ENCODE measurements at regions not wholly inside any gene's neighbourhood (a gene's known extent, or its start where the extent isn't known, plus 50 kb on each side); places are given as distances from the start of the nearest gene placed in this dataset.
"Not testable (repeated sequence)": the region's sequence is repeated elsewhere in the genome, so short reads cannot be mapped to it uniquely, and the experiment has no call there.

DNA sequence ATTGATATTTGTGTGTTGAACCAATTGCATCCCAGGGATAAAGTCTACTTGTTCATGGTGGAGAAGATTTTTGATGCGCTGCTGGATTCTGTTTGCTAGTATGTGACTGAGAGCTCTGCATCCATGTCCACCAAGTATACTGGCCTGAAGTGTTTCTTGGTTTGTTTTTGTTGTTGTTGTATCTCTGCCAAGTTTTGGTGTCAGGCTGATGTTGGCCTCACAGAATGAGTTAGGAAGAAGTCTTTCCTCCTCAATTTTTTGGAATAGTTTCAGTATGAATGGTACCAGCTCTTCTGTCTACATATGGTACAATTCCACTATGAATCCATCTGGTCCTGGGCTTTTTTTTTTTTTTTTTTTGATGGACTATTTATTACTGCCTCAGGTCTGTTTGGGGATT lies 50.9 kb upstream of the OSTN start:
- peak; percentile 17 for DNase-seq (ENCODE audit: low read depth)

DNA sequence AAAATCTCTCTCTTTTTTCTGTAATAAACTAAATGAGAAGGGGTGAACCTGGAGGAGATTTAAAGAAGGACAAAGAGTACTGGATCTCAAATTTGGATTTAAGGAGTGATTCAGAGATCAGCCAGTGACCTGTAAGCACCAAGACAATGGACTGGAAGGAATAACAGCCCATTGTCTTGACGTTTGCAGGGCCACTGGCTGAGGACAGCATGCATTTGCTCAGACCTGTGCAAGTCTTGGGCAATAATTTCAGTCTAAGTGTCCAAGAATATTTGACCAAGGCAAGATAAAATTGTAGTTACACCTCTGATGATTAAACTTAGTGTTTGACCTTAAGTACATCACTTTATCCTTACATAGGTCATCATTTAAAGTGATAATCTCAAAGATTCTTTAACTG lies 55.8 kb upstream of the OSTN start:
- DNase-seq (ENCODE audit: low read depth) = peak; percentile 11

DNA sequence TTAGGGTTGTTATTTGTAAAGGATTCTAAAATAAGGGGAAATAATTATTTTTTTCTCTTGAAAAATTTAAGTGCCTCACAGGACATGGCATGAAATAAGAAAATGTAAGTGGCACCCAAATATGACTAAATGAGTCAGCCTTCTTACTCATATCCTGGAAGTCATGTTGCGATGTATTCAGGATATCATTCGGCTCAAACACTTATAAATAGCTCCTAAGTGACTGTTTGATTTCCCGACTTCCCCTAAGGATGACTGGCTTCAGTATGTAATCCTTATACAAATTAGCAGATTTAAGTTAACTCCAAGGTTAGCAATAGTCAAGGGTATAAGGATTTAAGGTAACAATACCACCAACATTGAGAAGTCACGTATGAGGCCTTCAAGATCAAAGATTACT lies 57.3 kb upstream of the OSTN start:
- peak; percentile 92 for DNase-seq (ENCODE audit: low read depth)

DNA sequence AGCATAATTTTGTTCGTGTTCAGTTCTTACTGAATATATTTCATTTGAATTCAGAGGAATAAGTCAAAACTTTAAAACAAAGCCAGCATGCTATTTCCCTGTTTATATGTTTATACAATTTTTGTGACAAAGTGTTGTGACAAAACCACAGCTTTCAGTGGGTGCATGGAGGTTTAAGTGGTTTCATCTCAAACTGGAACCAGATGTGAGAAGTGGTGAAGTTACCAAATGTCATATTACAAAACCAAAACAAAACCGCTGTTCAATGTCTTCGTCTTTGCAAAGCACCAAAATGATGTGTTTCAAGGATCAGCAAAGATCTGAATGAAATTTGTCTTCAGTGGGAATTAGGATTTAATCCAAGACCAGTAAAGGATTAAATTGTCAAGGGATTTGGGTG lies 59.3 kb upstream of the OSTN start:
- DNase-seq (ENCODE audit: low read depth) = no peak

DNA sequence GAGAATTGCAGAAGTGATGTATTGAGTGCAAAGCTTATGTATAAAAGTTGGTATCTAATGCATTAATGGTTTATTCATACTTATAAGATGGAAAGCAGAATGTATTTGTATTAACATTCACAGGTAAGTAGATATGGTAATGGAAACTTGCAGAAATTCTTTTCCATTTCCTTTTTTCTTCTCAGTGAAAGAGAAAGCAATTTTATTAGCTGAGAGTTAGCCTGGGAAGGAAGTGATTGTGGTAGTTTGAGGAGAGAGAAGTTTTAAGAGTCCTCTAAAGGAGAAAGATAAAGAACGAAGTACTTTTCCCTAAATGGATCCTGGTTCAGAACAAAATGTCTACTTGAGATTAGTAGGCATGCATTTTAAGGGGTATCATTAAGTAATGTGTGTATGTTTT lies 60.1 kb upstream of the OSTN start:
- no peak for DNase-seq (ENCODE audit: low read depth)

DNA sequence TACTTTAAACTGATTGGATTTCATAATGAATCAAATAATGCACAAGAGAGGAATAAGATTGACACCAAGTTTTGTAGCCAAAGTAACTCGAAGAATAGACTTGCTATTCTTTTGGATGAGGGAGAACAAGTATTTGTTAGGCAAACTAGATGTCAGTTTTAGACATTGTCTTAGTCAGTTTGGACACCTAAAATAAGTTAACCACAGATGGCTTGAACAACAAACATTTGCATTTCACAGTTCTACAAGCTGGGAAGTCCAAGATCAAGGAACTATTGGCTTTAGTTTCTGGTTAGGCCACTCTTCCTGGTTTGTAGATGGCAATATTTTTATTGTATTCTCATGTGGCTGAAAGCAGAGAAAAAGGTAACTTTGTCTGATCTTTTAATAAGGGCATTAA lies 61.3 kb upstream of the OSTN start:
- no peak for DNase-seq (ENCODE audit: low read depth)

DNA sequence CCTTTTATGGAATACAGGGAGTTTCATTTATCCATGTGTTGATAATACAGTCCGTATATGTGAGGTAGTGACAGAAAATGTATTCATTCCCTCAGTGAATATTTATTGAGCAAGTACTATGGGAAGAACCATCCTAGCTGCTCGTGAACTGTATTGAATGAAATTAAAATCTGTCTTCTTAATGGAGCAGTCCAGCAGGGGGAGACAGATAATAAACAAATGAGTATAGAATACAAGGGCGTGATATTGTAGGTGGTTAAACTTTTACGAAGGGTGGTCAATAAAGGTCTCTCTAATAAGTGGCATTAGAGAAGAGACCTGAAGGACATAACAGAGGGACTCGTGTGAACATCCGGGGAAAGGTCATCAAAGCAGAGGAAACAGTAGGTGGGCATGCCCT lies 62.7 kb upstream of the OSTN start:
- DNase-seq (ENCODE audit: low read depth) = peak; percentile 50

DNA sequence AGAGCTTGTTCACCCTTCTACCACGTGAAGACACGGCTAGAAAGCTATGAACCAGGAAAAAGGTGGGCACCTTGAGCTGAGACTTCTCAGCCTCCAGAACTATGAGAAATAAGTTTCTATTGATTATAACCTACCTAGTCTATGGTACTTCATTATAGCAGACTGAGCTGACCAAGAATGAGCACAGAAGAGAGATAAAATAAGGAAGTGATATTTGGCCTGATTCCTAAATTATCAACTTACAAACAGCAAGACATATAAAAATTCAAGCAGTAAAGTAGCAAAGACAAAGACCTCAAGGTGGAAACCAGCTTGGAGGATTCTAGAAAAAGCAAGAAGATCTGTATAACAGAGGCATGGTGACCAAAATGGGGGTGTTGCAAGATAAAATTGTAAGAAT lies 63.9 kb upstream of the OSTN start:
- no peak for DNase-seq (ENCODE audit: low read depth)

DNA sequence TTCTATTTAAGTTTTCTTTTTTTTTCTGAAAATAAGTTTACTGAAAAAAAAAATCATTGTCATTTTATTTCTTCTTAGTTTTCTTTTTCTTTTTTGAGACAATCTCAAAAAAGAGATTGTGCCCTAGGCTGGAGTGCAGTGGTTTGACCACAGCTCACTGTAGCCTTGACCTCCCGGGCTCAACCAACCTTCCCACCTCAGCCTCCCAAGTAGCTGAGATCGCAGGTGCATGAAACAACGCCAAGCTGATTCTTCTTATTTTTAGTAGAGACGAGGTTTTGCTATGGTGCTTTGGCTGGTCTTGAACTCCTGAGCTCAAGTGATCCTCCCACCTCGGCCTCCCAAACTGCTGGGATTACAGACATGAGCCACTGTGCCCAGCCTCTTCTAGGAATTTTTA lies 65.7 kb upstream of the OSTN start:
- DNase-seq (ENCODE audit: low read depth) = no peak

DNA sequence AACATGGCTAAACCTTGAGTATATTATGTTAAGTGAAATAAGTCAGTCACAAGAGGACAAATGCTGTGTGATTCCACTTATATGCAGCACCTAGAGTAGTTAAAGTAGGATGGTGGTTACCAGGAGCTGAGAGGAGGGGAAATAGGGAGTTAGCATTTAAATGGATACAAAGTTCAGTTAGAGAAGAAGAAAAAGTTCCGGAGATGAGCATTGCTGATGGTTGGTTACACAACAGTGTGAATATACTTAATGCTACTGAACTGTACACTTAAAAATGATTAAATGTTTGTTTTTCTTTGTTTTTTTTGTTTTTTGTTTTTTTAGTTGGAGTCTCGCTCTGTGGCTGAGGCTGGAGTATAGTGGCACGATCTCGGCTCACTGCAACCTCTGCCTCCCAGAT lies 67.7 kb upstream of the OSTN start:
- no peak for DNase-seq (ENCODE audit: low read depth)

DNA sequence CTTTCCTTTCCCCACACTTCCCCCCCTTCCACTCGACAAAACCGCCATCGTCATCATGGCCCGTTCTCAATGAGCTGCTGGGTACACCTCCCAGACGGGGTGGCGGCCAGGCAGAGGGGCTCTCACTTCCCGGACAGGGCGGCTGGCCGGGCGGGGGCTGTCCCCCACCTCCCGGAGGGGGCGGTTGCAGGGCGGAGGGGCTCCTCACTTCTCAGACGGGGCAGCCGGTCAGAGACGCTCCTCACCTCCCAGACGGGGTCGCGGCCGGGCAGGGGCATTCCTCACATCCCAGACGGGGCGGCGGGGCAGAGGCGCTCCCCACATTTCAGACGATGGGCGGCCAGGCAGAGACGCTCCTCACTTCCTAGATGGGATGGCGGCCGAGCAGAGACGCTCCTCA lies 74.2 kb upstream of the OSTN start:
- not testable (repeated sequence) for DNase-seq (ENCODE audit: low read depth)

DNA sequence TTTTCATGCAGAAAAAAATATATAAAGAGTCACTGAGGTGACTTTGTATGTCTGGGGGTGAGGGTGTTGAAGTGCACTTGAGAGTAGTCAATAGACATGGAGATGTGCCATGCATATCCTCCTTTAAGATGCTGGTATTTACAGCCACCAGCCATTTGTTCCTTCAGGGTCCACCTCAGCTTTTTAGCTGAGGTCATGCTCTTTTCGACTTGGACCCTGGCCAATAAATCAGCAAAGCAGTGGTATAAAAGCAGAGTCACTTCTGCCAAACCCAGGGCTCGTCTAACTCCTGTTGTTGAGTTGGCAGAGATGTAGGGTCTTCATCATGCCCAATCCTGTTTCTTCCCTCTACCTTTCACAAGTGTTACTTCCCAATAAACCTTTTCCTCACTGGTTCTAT lies 75.1 kb upstream of the OSTN start:
- no peak for DNase-seq (ENCODE audit: low read depth)

DNA sequence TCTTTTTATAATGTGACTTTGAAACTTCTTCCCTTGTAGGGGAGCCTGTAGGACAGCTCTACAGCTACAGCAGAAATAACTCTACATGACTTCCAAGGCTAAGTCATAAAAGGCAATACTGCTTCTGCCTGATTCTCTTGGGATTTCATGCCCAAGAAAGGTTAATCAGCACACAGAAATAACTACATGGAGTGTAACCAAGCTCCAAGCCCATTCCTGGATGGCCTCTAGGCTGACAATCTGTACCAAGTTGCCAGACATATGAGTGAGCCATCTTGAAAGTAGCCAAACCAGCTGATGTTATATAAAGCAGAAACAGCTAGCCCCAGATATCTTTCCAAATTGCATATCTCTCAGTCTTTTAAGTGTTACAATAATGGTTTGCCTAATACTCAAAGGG lies 75.8 kb upstream of the OSTN start:
- no peak for DNase-seq (ENCODE audit: low read depth)

DNA sequence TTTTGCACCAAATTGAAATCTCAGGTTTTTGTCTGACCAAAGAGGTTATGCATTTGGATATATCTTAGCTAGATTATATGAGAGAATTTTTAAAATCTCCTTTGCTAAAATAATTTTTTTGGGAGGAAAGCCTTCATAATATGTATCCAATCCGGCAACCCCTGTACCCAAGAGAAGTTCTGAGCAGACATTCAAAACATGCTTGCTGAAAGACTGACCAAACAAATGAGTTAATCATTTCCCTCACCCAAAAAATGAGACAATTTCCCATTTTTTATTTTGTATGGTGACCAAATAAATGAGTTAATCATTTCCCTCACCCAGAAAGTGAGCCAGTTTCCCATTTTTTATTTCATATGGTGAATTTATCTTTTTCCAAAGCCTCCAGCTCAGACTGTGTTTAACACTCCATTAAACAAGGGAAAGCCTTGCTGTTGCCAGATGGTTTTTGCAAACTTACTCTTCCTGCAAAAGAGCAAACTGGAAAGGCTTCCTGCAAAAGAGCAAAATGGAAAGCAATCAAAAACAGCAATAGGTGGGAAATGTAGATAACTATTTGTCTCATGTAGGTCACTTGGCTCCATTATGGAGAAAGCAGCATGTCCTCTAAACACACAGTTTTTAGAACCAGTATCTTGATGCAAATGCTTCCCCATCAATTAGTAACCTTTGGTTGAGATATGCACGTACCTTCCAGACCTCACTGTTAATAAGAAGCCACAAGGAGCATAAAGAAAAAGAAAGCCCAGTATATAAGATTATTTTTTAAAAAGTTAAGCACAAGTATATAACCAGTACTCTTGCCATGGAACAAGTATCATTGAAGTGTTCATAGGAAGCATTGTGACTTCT lies 78.4 kb upstream of the OSTN start:
- DNase-seq (ENCODE audit: low read depth) = no peak

DNA sequence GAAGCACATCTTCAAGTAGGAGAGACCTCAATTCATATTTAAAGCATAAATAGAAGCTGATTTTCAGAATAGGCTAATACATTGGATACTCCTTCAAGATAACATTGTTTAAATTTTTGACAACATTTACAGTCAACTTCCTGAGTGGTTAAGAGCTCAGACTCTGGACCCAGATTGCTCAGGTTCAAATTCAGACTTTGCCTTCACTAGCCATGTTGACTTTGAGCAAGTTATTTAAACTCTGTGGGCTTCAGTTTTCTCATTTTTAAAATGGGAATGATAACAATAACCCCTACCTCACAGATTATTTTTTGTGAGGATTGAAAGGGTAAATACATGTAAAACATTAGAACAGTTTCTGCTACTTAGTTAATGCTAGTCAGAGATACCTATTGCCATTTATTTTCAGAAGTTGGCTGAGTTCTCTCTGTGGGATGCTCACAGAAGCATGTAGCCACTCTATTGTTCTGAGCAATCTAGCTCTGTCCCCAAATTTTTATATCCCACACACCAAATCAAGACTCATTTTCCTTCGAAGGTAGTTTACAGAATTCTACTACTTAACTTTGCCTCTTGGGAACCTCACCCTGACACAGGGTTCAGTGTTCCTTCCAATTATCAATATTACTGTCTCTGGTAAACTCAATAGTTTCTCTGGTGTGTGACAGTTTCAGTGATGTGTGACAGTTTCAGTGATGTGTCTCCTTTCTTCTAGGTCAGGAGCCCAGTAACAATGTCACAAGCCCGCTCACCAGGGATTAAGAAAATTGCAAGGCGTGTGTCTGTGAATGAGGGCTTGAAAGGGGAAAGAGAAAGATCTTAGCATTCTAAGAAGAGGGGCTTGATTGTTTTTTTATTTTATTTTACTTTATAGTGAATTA lies 79.4 kb upstream of the OSTN start:
- DNase-seq (ENCODE audit: low read depth) = no peak

DNA sequence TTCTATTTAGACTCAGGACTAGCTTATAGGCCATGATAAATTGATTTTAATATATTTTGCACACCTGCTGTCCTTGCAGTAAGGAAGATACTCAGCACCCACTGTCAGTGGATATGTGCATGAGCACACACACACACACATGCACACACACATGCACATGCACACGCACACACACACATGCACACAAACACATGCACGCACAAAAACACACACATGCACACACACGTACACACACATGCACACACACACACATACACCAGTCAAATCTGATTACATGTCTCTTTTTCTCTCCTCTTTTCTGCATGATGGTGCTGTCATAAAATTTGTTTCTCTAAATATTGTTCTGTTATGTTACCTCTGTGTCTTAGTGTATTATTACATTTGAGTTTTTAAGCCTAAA lies 87.3 kb upstream of the OSTN start:
- DNase-seq (ENCODE audit: low read depth) = no peak

DNA sequence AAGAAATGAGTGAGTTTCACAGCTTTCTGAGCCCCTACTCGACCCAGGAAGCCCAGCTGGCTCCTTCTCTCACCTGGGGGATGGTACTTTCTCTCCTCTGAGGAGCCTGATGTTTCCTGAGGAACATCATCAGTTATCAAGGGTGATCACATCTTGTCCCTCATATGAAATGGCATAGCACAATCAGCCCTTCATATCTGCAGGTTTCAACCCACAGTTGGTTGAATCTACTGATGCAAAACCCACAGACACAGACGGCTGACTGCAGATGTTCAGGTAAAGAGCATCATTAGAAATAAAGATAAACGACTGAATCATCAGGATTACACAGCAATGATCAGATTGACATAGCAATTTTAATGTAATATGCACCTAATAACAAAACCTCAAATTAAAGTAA lies 93.6 kb upstream of the OSTN start:
- DNase-seq (ENCODE audit: low read depth) = no peak

DNA sequence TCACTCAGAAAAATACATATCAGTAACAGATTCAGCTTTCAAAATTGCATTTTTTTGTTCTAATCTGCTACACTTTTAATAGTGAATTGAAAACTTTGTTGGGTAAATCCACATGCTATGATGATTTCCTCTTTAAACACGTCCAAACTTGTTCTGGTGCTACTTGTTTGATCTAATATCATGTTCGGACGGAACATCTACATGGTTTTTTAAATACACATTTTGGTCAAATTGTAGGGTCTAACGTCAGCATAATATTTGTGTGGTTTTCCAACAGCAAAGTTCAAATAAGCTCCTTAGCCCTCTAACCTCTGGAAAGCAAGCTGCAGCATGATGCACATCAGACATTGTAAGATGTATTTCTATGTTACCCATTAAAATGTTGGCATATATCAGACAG lies 98.5 kb upstream of the OSTN start:
- DNase-seq (ENCODE audit: low read depth) = no peak

DNA sequence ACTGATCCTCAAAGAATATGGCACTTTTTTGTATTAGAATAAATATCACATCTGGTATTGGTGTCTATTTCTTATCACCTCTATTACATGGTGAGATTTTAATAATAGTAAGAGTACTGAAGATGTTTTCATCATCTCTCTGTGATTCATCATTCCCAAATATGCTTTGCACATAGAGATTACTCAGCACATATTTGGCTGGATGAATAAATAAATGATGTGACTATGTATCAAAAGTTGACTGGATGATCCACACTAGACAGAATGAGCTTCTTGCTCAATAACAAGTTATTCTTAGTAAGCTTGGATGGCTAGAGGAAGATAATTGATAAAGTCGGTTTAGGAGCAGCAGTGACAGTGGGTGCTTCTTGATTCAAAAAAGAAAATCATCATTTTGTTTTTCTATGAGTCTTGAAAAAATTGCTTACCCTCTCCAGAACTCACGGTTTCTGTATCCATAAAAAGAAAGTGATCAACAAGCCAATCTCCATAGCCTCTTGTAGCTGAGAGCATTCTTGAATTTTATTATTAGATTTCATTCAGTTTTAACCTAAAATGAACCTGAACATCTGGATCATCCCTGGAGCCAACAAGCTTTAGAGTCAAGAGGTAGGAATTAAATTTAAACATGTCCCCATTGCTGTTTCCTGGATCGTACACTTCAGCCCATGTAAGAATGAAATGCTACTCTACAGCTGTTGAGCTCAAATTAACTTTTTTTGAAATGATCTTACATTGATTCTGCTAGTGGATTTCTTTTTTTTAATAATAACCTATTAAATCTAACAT lies 104.8 kb upstream of the OSTN start:
- DNase-seq (ENCODE audit: low read depth) = peak; percentile 93

DNA sequence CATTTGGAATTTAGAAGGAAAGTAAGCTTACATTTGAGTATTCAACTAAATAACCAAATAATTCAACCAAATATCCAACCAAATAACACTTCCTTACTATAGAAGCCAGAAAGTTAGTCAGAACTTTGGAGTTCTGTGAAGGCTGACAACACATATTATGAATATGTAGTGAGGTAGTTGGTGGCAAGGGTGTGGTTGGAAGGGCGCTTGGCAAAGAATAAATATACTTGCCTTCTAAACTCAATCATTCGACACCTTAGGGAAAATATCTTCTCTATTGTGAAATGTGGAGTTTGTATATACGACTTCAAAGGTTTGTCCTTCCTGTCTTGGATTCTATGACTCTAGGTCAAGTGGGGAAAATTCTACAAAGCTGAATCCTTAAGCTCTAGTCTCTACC lies 111.7 kb upstream of the OSTN start:
- peak; percentile 17 for DNase-seq (ENCODE audit: low read depth)

DNA sequence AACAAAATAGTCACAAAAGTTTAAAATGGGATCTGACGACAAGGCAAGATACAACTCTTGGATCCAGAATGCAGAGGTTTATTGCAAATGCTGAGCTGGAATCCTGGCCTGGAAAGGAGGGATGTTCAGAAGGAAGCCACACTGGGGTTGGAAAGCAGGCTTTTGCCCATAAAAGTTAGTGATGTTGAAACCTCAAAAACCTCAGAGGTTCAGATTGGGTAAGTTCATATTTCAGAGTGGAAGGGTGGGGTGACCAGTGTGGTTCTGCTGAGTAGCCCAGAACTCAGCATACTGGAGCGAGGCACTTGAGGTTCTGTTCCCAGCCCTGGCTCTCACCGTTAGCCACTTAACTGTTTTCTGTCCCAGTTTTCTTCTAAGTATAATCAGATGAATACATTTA lies 114.0 kb upstream of the OSTN start:
- peak; percentile 43 for DNase-seq (ENCODE audit: low read depth)

DNA sequence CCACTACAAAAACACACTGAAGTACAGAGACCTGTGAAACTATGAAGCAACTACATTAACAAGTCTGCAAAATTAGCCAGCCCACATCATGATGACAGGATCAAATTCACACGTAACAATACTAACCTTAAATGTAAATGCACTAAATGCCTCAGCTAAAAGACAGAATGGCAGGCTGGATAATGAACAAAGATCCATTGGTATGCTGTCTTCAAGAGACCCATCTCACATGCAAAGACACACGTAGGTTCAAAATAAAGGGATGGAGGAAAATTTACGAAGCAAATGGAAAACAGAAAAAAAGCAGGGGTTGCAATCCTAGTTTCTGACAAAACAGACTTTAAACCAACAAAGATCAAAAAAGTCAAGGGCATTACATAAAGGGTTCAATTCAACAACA lies 120.1 kb upstream of the OSTN start:
- not testable (repeated sequence) for DNase-seq (ENCODE audit: low read depth)
